ENCODE measurements at regions not wholly inside any gene's neighbourhood (a gene's known extent, or its start where the extent isn't known, plus 50 kb on each side); places are given as distances from the start of the nearest gene placed in this dataset.
"Not testable (repeated sequence)": the region's sequence is repeated elsewhere in the genome, so short reads cannot be mapped to it uniquely, and the experiment has no call there.

GRCh38 chr5:44160369-44160768 lies 228.9 kb downstream of the FGF10 start:
- DNase-seq (no peak), ATAC-seq (no peak)
- Mint-ChIP-seq H3K36me3 (no peaks in the 10 kb centered on the region), H3K27me3 (no peaks in the 10 kb centered on the region), H3K9me3 (ENCODE audit: low read depth) (peaks cover 8% of the 10 kb centered on the region), H3K27ac (no peak overlapping the region), H3K4me1 (no peaks in the 10 kb centered on the region), H3K4me3 (no peak overlapping the region)
- CTCF ChIA-PET: no interaction called here

- Mint-ChIP-seq H3K9me3 (ENCODE audit: low read depth) (peaks cover 7% of the 10 kb centered on the region), H3K27me3 (no peaks in the 10 kb centered on the region)
- CTCF ChIA-PET: interaction anchor here (1.1 kb wide), 1 partner anchor 9 kb away, joined by 3 read pairs; no protein-coding TSS in a partner anchor
Measured at GRCh38 chr5:44150075-44150723, 239.0 kb downstream of the FGF10 start.

GRCh38 chr5:44117947-44118346 lies 271.3 kb downstream of the FGF10 start:
- ATAC-seq; DNase-seq; H3K4me1 Mint-ChIP-seq; H3K36me3 Mint-ChIP-seq; H3K27me3 Mint-ChIP-seq; H3K4me3 Mint-ChIP-seq; H3K9me3 Mint-ChIP-seq (ENCODE audit: low read depth); CTCF ChIA-PET; H3K27ac Mint-ChIP-seq: not testable (repeated sequence)

More at GRCh38 chr5:44150075-44150723, 239.0 kb downstream of the FGF10 start:
- no peak for DNase-seq
- Mint-ChIP-seq H3K27ac (no peak overlapping the region), H3K4me1 (no peaks in the 10 kb centered on the region), H3K36me3 (no peaks in the 10 kb centered on the region), H3K4me3 (no peak overlapping the region)
- ATAC-seq: no peak

GRCh38 chr5:44108232-44108631 lies 281.0 kb downstream of the FGF10 start:
- H3K36me3 Mint-ChIP-seq, DNase-seq, ATAC-seq, H3K27ac Mint-ChIP-seq, CTCF ChIA-PET, H3K27me3 Mint-ChIP-seq, H3K4me1 Mint-ChIP-seq, H3K4me3 Mint-ChIP-seq: not testable (repeated sequence)
- peaks cover 14% of the 10 kb centered on the region for H3K9me3 Mint-ChIP-seq (ENCODE audit: low read depth)

- Mint-ChIP-seq H3K4me3 (no peak overlapping the region), H3K27me3 (no peaks in the 10 kb centered on the region), H3K36me3 (no peaks in the 10 kb centered on the region), H3K9me3 (ENCODE audit: low read depth) (no peaks in the 10 kb centered on the region), H3K4me1 (no peaks in the 10 kb centered on the region), H3K27ac (no peak overlapping the region)
- no peak for ATAC-seq
- no peak for DNase-seq
- CTCF ChIA-PET: no interaction called here
Measured at GRCh38 chr5:44099643-44100042, 289.6 kb downstream of the FGF10 start.

- CTCF ChIA-PET: no interaction called here
- Mint-ChIP-seq H3K9me3 (ENCODE audit: low read depth) (peaks cover 1% of the 10 kb centered on the region), H3K36me3 (no peaks in the 10 kb centered on the region), H3K27me3 (no peaks in the 10 kb centered on the region), H3K4me3 (no peak overlapping the region), H3K4me1 (no peaks in the 10 kb centered on the region), H3K27ac (no peak overlapping the region)
- no peak for DNase-seq
- ATAC-seq: no peak
Measured at GRCh38 chr5:44089424-44090144, 299.6 kb downstream of the FGF10 start.

GRCh38 chr5:44085083-44085482 lies 304.1 kb downstream of the FGF10 start:
- ATAC-seq (no peak), DNase-seq (no peak)
- no peaks in the 10 kb centered on the region for H3K4me1 Mint-ChIP-seq
- H3K36me3 Mint-ChIP-seq: no peaks in the 10 kb centered on the region
- H3K4me3 Mint-ChIP-seq: no peak overlapping the region
- peaks cover 11% of the 10 kb centered on the region for H3K9me3 Mint-ChIP-seq (ENCODE audit: low read depth)
- CTCF ChIA-PET: no interaction called here
- H3K27ac Mint-ChIP-seq: no peak overlapping the region
- no peaks in the 10 kb centered on the region for H3K27me3 Mint-ChIP-seq

GRCh38 chr5:44074547-44074946 lies 314.7 kb downstream of the FGF10 start:
- H3K27ac Mint-ChIP-seq; ATAC-seq; DNase-seq; H3K9me3 Mint-ChIP-seq (ENCODE audit: low read depth); H3K4me1 Mint-ChIP-seq; H3K36me3 Mint-ChIP-seq; H3K27me3 Mint-ChIP-seq; CTCF ChIA-PET; H3K4me3 Mint-ChIP-seq: not testable (repeated sequence)

- Mint-ChIP-seq H3K27ac (no peak overlapping the region), H3K9me3 (ENCODE audit: low read depth) (no peaks in the 10 kb centered on the region), H3K27me3 (no peaks in the 10 kb centered on the region), H3K4me1 (no peaks in the 10 kb centered on the region), H3K36me3 (no peaks in the 10 kb centered on the region), H3K4me3 (no peak overlapping the region)
- CTCF ChIA-PET: no interaction called here
- no peak for DNase-seq
- ATAC-seq: no peak
Measured at GRCh38 chr5:44051591-44051990, 337.6 kb downstream of the FGF10 start.

GRCh38 chr5:44048276-44048984 lies 340.8 kb downstream of the FGF10 start:
- Mint-ChIP-seq H3K4me3 (no peak overlapping the region), H3K36me3 (no peaks in the 10 kb centered on the region), H3K27ac (no peak overlapping the region), H3K9me3 (ENCODE audit: low read depth) (peaks cover 5% of the 10 kb centered on the region), H3K4me1 (no peaks in the 10 kb centered on the region), H3K27me3 (no peaks in the 10 kb centered on the region)
- CTCF ChIA-PET: no interaction called here
- ATAC-seq (no peak), DNase-seq (no peak)

- Mint-ChIP-seq H3K27ac (no peak overlapping the region), H3K9me3 (ENCODE audit: low read depth) (peaks cover 5% of the 10 kb centered on the region), H3K27me3 (no peaks in the 10 kb centered on the region), H3K4me1 (no peaks in the 10 kb centered on the region), H3K36me3 (no peaks in the 10 kb centered on the region), H3K4me3 (no peak overlapping the region)
- ATAC-seq (no peak), DNase-seq (no peak)
- CTCF ChIA-PET: no interaction called here
Measured at GRCh38 chr5:44046619-44047364, 342.4 kb downstream of the FGF10 start.

GRCh38 chr5:44044549-44044948 lies 344.7 kb downstream of the FGF10 start:
- H3K27ac Mint-ChIP-seq; H3K4me3 Mint-ChIP-seq; H3K36me3 Mint-ChIP-seq; ATAC-seq; CTCF ChIA-PET; H3K9me3 Mint-ChIP-seq (ENCODE audit: low read depth); DNase-seq; H3K4me1 Mint-ChIP-seq; H3K27me3 Mint-ChIP-seq: not testable (repeated sequence)

GRCh38 chr5:44028226-44028625 lies 361.0 kb downstream of the FGF10 start:
- Mint-ChIP-seq H3K9me3 (ENCODE audit: low read depth) (no peaks in the 10 kb centered on the region), H3K27me3 (no peaks in the 10 kb centered on the region), H3K27ac (no peak overlapping the region), H3K4me1 (no peaks in the 10 kb centered on the region), H3K36me3 (no peaks in the 10 kb centered on the region), H3K4me3 (no peak overlapping the region)
- DNase-seq: no peak
- CTCF ChIA-PET: no interaction called here
- no peak for ATAC-seq
